Osteoblast (primary cell): ENCODE measurements at regions not wholly inside any gene's neighbourhood (a gene's known extent, or its start where the extent isn't known, plus 50 kb on each side); places are given as distances from the start of the nearest gene placed in this dataset.

Source experiments
- DNase-seq: peaks from one replicate; pipeline ENCODE4 v3.0.0; 2011; ENCODE audit warnings: low spot score, mixed read lengths; ENCODE audit not compliant: insufficient read length; ENCODE audit errors: missing footprints
- H2AFZ ChIP-seq: 2 replicates; pipeline ENCODE4 v1.6.0; 2011; ENCODE audit warnings: mild to moderate bottlenecking, low read length
- H3K27ac ChIP-seq: 2 replicates; pipeline ENCODE4 v1.5.1; 2011; ENCODE audit warnings: mild to moderate bottlenecking, low read depth, low read length, moderate library complexity
- H3K27me3 ChIP-seq: 2 replicates; pipeline ENCODE4 v1.6.0; 2012; ENCODE audit warnings: mild to moderate bottlenecking, control low read depth, inconsistent platforms, low read length, moderate library complexity; ENCODE audit not compliant: insufficient read depth
- H3K36me3 ChIP-seq: 2 replicates; pipeline ENCODE4 v1.5.1; 2011; ENCODE audit warnings: mild to moderate bottlenecking, low read length, control low read depth, moderate library complexity; ENCODE audit not compliant: insufficient read depth
- H3K4me1 ChIP-seq: 2 replicates; pipeline ENCODE4 v1.5.1; 2011; ENCODE audit warnings: mild to moderate bottlenecking, low read length, control low read depth, moderate library complexity; ENCODE audit not compliant: insufficient read depth
- H3K4me2 ChIP-seq: 2 replicates; pipeline ENCODE4 v1.6.0; 2011; ENCODE audit warnings: mild to moderate bottlenecking, low read length; ENCODE audit not compliant: insufficient read depth
- H3K4me3 ChIP-seq: fragments of 200-600 bp; sonication (generic); 3 replicates; pipeline ENCODE4 v1.5.1; 2012; ENCODE audit warnings: mild to moderate bottlenecking, low read length, inconsistent platforms; ENCODE audit not compliant: insufficient read depth
- H3K79me2 ChIP-seq: 2 replicates; pipeline ENCODE4 v1.6.0; 2012; ENCODE audit warnings: mild to moderate bottlenecking, low read length, control low read depth, inconsistent platforms; ENCODE audit not compliant: insufficient read depth
- H3K9me3 ChIP-seq: 2 replicates; pipeline ENCODE4 v1.5.1; 2011; ENCODE audit warnings: low read depth, low read length, control low read depth
- H4K20me1 ChIP-seq: 2 replicates; pipeline ENCODE4 v1.6.0; 2012; ENCODE audit warnings: mild to moderate bottlenecking, low read length, control low read depth; ENCODE audit not compliant: insufficient read depth
- TF ChIP-seq, protein P1 (sequence below): IDR thresholded peaks from 2 replicates; pipeline ENCODE4 v1.5.1; 2011; ENCODE audit warnings: mild to moderate bottlenecking, low read depth, low read length, moderate library complexity; ENCODE audit errors: extremely low read depth

DNA sequence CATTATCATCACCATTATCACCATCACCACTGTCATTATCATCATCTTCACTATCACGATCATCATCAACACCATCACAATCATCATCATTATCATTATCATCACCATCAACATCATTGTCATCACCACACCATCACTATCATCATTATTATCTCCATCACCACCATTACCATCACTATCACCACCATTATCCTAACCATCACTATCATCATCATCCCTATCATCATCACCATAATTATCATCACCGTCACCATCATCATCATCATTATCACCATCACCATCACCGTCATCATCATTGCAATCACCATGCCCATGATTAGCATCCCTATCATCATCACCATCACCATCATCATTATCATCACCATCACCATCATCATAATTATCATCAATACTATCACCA is 311.9 kb downstream of the IRX2 start:
- Histone ChIP-seq H3K9me3 (peaks cover 8% of the 10 kb centered on the region), H3K27me3 (no peaks in the 10 kb centered on the region), H3K4me2 (no peak overlapping the region), H3K36me3 (no peaks in the 10 kb centered on the region), H3K4me1 (no peaks in the 10 kb centered on the region), H3K27ac (no peak overlapping the region), H3K4me3 (no peak overlapping the region), H3K79me2 (no peaks in the 10 kb centered on the region), H4K20me1 (no peaks in the 10 kb centered on the region), H2AFZ (no peak overlapping the region)
- TF ChIP-seq, protein P1, sequence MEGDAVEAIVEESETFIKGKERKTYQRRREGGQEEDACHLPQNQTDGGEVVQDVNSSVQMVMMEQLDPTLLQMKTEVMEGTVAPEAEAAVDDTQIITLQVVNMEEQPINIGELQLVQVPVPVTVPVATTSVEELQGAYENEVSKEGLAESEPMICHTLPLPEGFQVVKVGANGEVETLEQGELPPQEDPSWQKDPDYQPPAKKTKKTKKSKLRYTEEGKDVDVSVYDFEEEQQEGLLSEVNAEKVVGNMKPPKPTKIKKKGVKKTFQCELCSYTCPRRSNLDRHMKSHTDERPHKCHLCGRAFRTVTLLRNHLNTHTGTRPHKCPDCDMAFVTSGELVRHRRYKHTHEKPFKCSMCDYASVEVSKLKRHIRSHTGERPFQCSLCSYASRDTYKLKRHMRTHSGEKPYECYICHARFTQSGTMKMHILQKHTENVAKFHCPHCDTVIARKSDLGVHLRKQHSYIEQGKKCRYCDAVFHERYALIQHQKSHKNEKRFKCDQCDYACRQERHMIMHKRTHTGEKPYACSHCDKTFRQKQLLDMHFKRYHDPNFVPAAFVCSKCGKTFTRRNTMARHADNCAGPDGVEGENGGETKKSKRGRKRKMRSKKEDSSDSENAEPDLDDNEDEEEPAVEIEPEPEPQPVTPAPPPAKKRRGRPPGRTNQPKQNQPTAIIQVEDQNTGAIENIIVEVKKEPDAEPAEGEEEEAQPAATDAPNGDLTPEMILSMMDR, result no peak
- DNase-seq, result no peak

DNA sequence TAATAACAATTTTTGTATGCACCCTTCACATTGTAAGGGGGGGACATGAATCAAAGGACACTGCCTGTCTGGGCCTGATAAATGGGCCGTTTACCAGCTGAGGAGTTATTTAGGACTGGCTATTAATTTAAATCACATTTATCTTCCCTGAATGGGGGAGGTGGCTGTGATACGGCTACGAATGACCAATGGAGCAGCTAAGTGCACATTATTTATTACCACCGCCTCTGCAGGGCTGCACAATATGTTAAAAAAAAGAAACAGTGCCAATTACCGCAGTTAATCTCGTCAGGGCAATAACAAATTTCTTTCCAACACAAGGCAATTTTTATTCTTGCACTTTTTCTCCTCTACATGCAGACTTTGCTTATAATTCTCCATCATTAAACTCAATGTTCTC is 318.4 kb downstream of the IRX2 start:
- Histone ChIP-seq H3K4me2 (no peak overlapping the region), H3K27ac (no peak overlapping the region), H3K9me3 (peaks cover 2% of the 10 kb centered on the region), H2AFZ (no peak overlapping the region), H3K27me3 (no peaks in the 10 kb centered on the region), H4K20me1 (no peaks in the 10 kb centered on the region), H3K4me1 (no peaks in the 10 kb centered on the region), H3K79me2 (no peaks in the 10 kb centered on the region), H3K36me3 (no peaks in the 10 kb centered on the region), H3K4me3 (no peak overlapping the region)
- TF ChIP-seq, protein P1, result no peak
- no peak for DNase-seq

DNA sequence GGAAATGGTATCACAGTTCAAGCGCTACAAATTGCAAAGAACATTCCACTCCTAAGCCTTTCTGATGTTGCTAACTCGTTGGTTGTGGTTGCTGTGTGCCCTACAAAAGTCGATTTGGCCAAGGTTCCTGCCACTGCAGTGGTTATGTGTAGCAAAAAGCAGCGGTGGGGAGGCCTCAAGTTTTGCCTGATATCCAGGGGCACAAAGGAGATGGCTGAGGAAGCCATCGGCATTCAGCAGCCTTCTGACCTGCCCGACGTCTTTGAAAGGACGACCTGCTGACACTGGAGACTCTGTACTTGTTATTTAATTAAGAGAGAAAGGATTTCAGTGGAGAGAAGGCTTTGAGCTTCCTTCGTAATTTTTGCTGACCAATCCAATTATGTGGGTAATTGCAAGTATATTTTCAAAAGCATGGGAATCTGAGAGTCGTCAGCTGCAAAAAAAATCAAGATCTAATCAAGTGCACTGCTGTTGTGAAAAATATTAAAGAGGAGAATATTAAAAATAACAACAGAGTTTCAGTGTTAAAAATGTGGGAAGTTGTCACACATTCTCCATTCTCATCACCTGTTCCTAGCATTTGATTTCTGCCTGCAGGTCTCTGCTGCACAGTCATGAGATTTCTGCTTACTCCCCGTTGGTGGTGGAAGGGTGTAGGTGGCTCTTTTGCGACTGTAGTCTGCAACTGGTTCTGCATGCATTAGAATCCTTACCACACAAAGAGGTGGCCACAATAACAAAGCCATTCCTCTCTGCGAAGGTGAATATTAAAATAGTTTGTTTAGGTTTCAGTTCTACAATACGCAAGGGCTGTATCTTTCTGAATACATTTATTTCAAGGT is 319.2 kb downstream of the IRX2 start:
- no peaks in the 10 kb centered on the region for H3K36me3 ChIP-seq
- TF ChIP-seq, protein P1, result no peak
- no peaks in the 10 kb centered on the region for H3K79me2 ChIP-seq
- H2AFZ ChIP-seq, result no peak overlapping the region
- H3K27me3 ChIP-seq, result no peaks in the 10 kb centered on the region
- H3K9me3 ChIP-seq, result peaks cover 4% of the 10 kb centered on the region
- H3K4me2 ChIP-seq, result no peak overlapping the region
- H3K27ac ChIP-seq, result no peak overlapping the region
- H4K20me1 ChIP-seq, result no peaks in the 10 kb centered on the region
- H3K4me3 ChIP-seq, result no peak overlapping the region
- no peaks in the 10 kb centered on the region for H3K4me1 ChIP-seq
- no peak for DNase-seq

DNA sequence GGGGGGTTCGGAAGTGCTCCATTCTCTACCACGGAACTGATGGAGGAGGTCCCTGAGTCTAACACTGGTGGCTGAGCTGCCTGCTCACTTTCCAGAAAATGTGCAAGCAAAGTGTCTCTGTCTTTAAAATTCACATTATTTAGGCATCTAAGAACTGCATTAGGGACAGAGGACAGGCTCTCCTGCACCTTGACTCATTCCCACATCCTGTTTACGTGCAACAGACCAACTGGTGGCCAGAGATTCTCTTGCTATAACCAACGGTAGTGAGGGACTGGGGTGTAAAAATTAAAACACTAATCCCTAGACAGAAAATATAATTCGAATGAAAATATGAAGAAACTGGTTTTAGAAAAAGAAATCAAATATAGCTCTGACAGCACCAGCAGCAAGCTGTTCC is 320.9 kb downstream of the IRX2 start:
- Histone ChIP-seq H3K4me2 (no peak overlapping the region), H3K27ac (no peak overlapping the region), H3K27me3 (no peaks in the 10 kb centered on the region), H2AFZ (no peak overlapping the region), H3K4me1 (no peaks in the 10 kb centered on the region), H3K9me3 (peaks cover 4% of the 10 kb centered on the region), H3K4me3 (no peak overlapping the region), H3K36me3 (no peaks in the 10 kb centered on the region), H4K20me1 (no peaks in the 10 kb centered on the region), H3K79me2 (no peaks in the 10 kb centered on the region)
- TF ChIP-seq, protein P1, result no peak
- DNase-seq, result no peak
